ENCODE measurements at regions not wholly inside any gene's neighbourhood (a gene's known extent, or its start where the extent isn't known, plus 50 kb on each side); places are given as distances from the start of the nearest gene placed in this dataset.

DNA sequence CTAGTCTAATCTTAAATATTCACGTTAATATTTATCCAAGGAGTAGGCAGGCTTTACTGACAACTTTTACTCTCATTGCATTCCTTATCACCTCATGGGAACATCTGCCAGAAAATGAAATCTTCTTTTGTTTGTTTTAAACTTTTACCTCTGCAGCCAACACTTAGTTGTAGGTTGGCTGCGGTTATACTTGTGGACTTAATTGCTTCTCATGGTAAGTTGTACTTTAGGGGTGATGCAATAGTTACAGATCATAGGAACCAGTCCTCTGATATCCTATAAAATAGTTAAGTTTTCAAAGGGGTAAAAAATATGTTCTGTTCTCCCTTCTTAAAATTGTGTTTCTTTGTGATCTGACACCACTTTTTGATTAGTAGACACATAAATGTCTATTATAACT, 321.9 kb downstream of the ZPLD1 start:
- TF ChIP-seq CTCF (IDR thresholded peaks at IDR 0.05; ENCODE audit: unreplicated experiment in 3 of 3), result no peak
- Mint-ChIP-seq H3K4me1 (peaks cover 8% of the 10 kb centered on the region), H3K4me3 (no peak overlapping the region), H3K27me3 (ENCODE audit: low read depth) (no peaks in the 10 kb centered on the region), H3K36me3 (ENCODE audit: low read depth) (no peaks in the 10 kb centered on the region), H3K27ac (peak overlapping the region in 1 of 3 experiments; percentile 11), H3K9me3 (peaks cover 4% of the 10 kb centered on the region)

- no peak overlapping the region for H3K27ac Mint-ChIP-seq
- H3K27me3 Mint-ChIP-seq (ENCODE audit: low read depth), result no peaks in the 10 kb centered on the region
- peaks cover 4% of the 10 kb centered on the region for H3K9me3 Mint-ChIP-seq
- H3K4me3 Mint-ChIP-seq, result no peak overlapping the region
- H3K4me1 Mint-ChIP-seq, result peaks cover 9% of the 10 kb centered on the region
- no peaks in the 10 kb centered on the region for H3K36me3 Mint-ChIP-seq (ENCODE audit: low read depth)
- TF ChIP-seq CTCF (IDR thresholded peaks at IDR 0.05; ENCODE audit: unreplicated experiment in 3 of 3), result no peak
These were observed 323.1 kb downstream of the ZPLD1 start for GRCh38 chr3:102757950-102758349.

DNA sequence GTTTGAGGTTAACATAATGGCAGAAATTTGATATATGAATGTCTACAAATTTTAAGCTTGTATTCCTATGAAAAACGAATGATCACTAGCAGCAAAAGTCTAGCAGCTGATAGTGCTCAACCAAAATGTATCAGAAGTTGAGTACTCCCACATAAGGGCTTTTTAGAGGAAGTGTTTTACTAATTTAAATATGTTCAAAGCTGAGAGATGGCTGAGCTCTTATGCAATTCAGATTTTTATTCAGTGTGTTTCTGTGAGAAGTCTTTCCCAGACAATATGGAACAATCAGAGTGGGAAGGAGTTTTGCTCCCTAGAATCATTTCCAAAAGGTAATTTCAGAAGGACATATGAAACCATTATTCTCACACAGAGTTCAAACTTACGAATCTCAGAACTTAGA, 327.0 kb downstream of the ZPLD1 start:
- TF ChIP-seq CTCF (IDR thresholded peaks at IDR 0.05; ENCODE audit: unreplicated experiment in 3 of 3), result no peak
- H3K4me1 Mint-ChIP-seq, result peaks cover 9% of the 10 kb centered on the region
- no peak overlapping the region for H3K27ac Mint-ChIP-seq
- H3K27me3 Mint-ChIP-seq (ENCODE audit: low read depth), result no peaks in the 10 kb centered on the region
- H3K4me3 Mint-ChIP-seq, result no peak overlapping the region
- H3K36me3 Mint-ChIP-seq (ENCODE audit: low read depth), result no peaks in the 10 kb centered on the region
- H3K9me3 Mint-ChIP-seq, result peaks cover 4% of the 10 kb centered on the region

DNA sequence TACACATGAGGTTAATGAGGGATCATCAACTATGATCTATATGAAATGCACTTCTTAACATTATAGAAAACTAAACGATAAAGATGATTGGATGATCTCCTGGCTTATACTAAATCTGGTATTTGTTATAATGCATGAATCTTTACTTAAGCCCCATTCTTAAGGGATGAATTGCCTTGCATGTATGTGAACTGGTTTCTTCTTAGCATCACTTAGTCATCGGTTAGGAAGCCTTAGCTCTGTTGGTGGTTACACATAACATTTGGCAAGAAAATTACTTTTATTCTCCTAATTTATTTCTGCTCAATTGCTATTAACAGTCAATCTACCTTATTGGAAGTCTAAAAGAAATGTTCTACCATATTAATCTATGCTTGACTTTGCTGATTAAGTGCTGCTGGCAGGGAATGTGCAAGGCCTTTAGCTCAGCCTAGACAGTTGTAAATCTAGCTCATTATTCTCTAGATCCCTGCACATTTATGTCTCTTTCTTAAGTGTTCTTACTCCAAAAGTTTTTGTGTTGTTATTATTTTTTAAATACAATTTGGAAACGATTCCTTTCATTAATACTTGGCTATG, 356.0 kb downstream of the ZPLD1 start:
- no peaks in the 10 kb centered on the region for H3K9me3 Mint-ChIP-seq
- TF ChIP-seq CTCF (IDR thresholded peaks at IDR 0.05; ENCODE audit: unreplicated experiment in 3 of 3), result no peak
- no peaks in the 10 kb centered on the region for H3K36me3 Mint-ChIP-seq (ENCODE audit: low read depth)
- H3K4me1 Mint-ChIP-seq, result peaks cover 12% of the 10 kb centered on the region
- no peaks in the 10 kb centered on the region for H3K27me3 Mint-ChIP-seq (ENCODE audit: low read depth)
- H3K4me3 Mint-ChIP-seq, result no peak overlapping the region
- H3K27ac Mint-ChIP-seq, result peak overlapping the region; percentile 36 to 65 (median 41)

- Mint-ChIP-seq H3K4me1 (peaks cover 16% of the 10 kb centered on the region), H3K4me3 (no peak overlapping the region), H3K27ac (peak overlapping the region; percentile 36 to 65 (median 58)), H3K36me3 (ENCODE audit: low read depth) (no peaks in the 10 kb centered on the region), H3K9me3 (no peaks in the 10 kb centered on the region), H3K27me3 (ENCODE audit: low read depth) (no peaks in the 10 kb centered on the region)
- no peak for TF ChIP-seq CTCF (IDR thresholded peaks at IDR 0.05; ENCODE audit: unreplicated experiment in 3 of 3)
These were observed 357.1 kb downstream of the ZPLD1 start for GRCh38 chr3:102791641-102792589.
